ENCODE measurements at regions not wholly inside any gene's neighbourhood (a gene's known extent, or its start where the extent isn't known, plus 50 kb on each side); places are given as distances from the start of the nearest gene placed in this dataset.

DNA sequence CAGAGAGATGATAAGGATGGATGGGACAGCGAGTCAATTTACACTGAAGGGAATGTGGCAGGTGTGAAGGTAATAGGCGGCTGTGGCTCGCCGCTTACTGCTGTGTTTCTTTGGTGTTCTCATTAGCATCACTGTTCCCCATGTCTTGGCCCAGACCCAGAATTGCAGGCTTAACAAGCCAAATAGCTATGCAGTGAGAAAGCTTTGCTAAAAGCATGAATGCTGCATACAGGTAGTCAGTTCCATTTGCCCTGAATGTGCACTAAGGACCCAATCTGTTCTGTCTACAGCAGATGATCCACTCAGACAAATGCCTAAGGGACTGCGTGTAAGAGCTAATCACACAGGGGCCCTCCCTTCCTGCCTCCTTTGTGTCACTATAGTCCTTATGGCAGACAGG, 262.6 kb downstream of the DCDC2C start:
- TF ChIP-seq EZH2 (IDR thresholded peaks at IDR 0.05; ENCODE audit: insufficient read depth, poor library complexity, severe bottlenecking) (no peak), EZH2phosphoT487 (IDR thresholded peaks at IDR 0.05; ENCODE audit: insufficient read depth, low read depth) (no peak)

All from GM23248 (cell line).